ENCODE measurements at regions not wholly inside any gene's neighbourhood (a gene's known extent, or its start where the extent isn't known, plus 50 kb on each side); places are given as distances from the start of the nearest gene placed in this dataset.
A peak's percentile ranks its signal among the peaks of the same experiment; 100 is the strongest.

- TF ChIP-seq BHLHE40 (IDR thresholded peaks at IDR 0.05; ENCODE audit: low read depth, low read length), result no peak
- no peak for TF ChIP-seq RAD21 (conservative IDR thresholded peaks at IDR 0.05 in 1 of 2, IDR thresholded peaks at IDR 0.05 in 1 of 2)
- peak; percentile 60 for TF ChIP-seq SREBF2 (IDR thresholded peaks at IDR 0.05)
- TF ChIP-seq POLR2A (IDR thresholded peaks at IDR 0.05; ENCODE audit: low read length), result no peak
- no peak for TF ChIP-seq SMC3 (IDR thresholded peaks at IDR 0.05)
- TF ChIP-seq, protein P1, sequence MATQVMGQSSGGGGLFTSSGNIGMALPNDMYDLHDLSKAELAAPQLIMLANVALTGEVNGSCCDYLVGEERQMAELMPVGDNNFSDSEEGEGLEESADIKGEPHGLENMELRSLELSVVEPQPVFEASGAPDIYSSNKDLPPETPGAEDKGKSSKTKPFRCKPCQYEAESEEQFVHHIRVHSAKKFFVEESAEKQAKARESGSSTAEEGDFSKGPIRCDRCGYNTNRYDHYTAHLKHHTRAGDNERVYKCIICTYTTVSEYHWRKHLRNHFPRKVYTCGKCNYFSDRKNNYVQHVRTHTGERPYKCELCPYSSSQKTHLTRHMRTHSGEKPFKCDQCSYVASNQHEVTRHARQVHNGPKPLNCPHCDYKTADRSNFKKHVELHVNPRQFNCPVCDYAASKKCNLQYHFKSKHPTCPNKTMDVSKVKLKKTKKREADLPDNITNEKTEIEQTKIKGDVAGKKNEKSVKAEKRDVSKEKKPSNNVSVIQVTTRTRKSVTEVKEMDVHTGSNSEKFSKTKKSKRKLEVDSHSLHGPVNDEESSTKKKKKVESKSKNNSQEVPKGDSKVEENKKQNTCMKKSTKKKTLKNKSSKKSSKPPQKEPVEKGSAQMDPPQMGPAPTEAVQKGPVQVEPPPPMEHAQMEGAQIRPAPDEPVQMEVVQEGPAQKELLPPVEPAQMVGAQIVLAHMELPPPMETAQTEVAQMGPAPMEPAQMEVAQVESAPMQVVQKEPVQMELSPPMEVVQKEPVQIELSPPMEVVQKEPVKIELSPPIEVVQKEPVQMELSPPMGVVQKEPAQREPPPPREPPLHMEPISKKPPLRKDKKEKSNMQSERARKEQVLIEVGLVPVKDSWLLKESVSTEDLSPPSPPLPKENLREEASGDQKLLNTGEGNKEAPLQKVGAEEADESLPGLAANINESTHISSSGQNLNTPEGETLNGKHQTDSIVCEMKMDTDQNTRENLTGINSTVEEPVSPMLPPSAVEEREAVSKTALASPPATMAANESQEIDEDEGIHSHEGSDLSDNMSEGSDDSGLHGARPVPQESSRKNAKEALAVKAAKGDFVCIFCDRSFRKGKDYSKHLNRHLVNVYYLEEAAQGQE (IDR thresholded peaks at IDR 0.05), result no peak
- TF ChIP-seq USF2 (IDR thresholded peaks at IDR 0.05), result no peak
Measured at GRCh38 chr6:27091661-27092315, 155.7 kb upstream of the PRSS16 start.

All from A549 (cell line).